Adrenal gland (tissue), 9 donors: ENCODE measurements at regions not wholly inside any gene's neighbourhood (a gene's known extent, or its start where the extent isn't known, plus 50 kb on each side); places are given as distances from the start of the nearest gene placed in this dataset.

Experiments used
- DNase-seq, 7 donors: peaks; one replicate each; pipeline ENCODE4 v3.0.0-alpha.2; 2019 to 2020
- H3K27ac ChIP-seq, 5 donors: fragments of 200-600 bp; sonication (generic) in 4 of 5; 1 replicate in 3 of 5; 2 replicates in 2 of 5; pipeline versions ENCODE4 v1.5.1 to v1.8.0; 2016 to 2020; ENCODE audit warnings: mild to moderate bottlenecking in 1 of 5
- H3K27me3 ChIP-seq: fragments of 200-600 bp; 2 replicates; pipeline ENCODE4 v1.8.0; 2021
- H3K36me3 ChIP-seq, 2 donors: fragments of 200-600 bp; replicated peaks in 1 of 2; 1 replicate in 1 of 2; 2 replicates in 1 of 2; pipeline versions ENCODE4 v1.5.1 to v1.8.0; 2018 to 2022
- H3K4me1 ChIP-seq, 2 donors: fragments of 200-600 bp; replicated peaks in 1 of 2; 1 replicate in 1 of 2; 2 replicates in 1 of 2; pipeline versions ENCODE4 v1.5.1 to v1.8.0; 2018 to 2021
- H3K4me3 ChIP-seq, 4 donors: fragments of 200-600 bp; sonication (generic) in 3 of 4; one replicate each; pipeline ENCODE4 v1.5.1; 2016 to 2018
- H3K9me3 ChIP-seq, 3 donors: fragments of 200-600 bp; sonication (generic) in 1 of 3; replicated peaks in 1 of 3; 1 replicate in 2 of 3; 2 replicates in 1 of 3; pipeline versions ENCODE4 v1.5.1 to v1.8.0; 2016 to 2021
- CTCF ChIP-seq, 6 experiments: fragments of 450-650 bp in 4 of 6; fragments of 200-600 bp in 2 of 6; sonication (generic) in 1 of 6; IDR thresholded peaks; 1 replicate in 5 of 6; 2 replicates in 1 of 6; pipeline versions ENCODE4 v1.5.1 to v1.8.0; 2016 to 2021; ENCODE audit warnings: antibody characterized with exemption in 6 of 6, mild to moderate bottlenecking in 2 of 6, moderate library complexity in 1 of 6
- POLR2A ChIP-seq, 2 donors: fragments of 450-650 bp; IDR thresholded peaks; one replicate each; pipeline ENCODE4 v1.6.1; 2017; ENCODE audit warnings: antibody characterized with exemption in 2 of 2, mild to moderate bottlenecking in 2 of 2, moderate library complexity in 1 of 2
- WGBS, 4 donors: extraction: QIAGEN DNeasy Blood & Tissue Kit in 2 of 4; methylation state at CpG; one replicate each; pipeline versions ENCODE4 v1.1.5 to v1.1.7; 2013 to 2017; 5-methylcytosine and 5-hydroxymethylcytosine counted together
- intact Hi-C, 2 donors: fragments of 100-400 bp; cut with DNase I; formaldehyde crosslinking; loops; one replicate each; pipeline versions ENCODE4 v1.14.1 to v1.15.0; 2022 to 2023
- donor health status: healthy with polysubstance abuse.
- donor health status: Bipolar disorder and iron deficiency.
- donor health status: DM: yes; HTN: yes; CAD: no.
- donor health status: DM: no; HTN: no; CAD: no.
- donor health status: DM: no; HTN: no; CAD: no.

GRCh38 chr2:82823892-82824291 is 1635.2 kb downstream of the SUCLG1 start:
- H3K4me1 ChIP-seq, result no peaks in the 10 kb centered on the region
- 56 to 69% (median 67%) methylated on average over 1 of the region's 1 CpG for WGBS, 4 donors
- H3K36me3 ChIP-seq, result no peaks in the 10 kb centered on the region
- peaks cover 0 to 3% (median 0%) of the 10 kb centered on the region in 3 donors for H3K9me3 ChIP-seq
- DNase-seq, result no peak
- H3K27me3 ChIP-seq, result no peaks in the 10 kb centered on the region
- no peak overlapping the region for H3K27ac ChIP-seq
- no peak for TF ChIP-seq POLR2A (IDR thresholded peaks at IDR 0.05)
- TF ChIP-seq CTCF (IDR thresholded peaks at IDR 0.05), result no peak
- no peak overlapping the region for H3K4me3 ChIP-seq
- intact Hi-C loops, result no loop called here

- 89 to 93% (median 91%) methylated on average over 10 of the region's 10 CpGs for WGBS, 4 donors
- H3K4me1 ChIP-seq, result no peaks in the 10 kb centered on the region
- no peak for TF ChIP-seq CTCF (IDR thresholded peaks at IDR 0.05)
- no peak for TF ChIP-seq POLR2A (IDR thresholded peaks at IDR 0.05)
- DNase-seq, result no peak
- H3K36me3 ChIP-seq, result no peaks in the 10 kb centered on the region
- H3K27ac ChIP-seq, result no peak overlapping the region
- H3K4me3 ChIP-seq, result no peak overlapping the region
- no peaks in the 10 kb centered on the region for H3K9me3 ChIP-seq
- H3K27me3 ChIP-seq, result no peaks in the 10 kb centered on the region
- intact Hi-C loops, result no loop called here
Measured at GRCh38 chr2:82819951-82820350, 1639.1 kb downstream of the SUCLG1 start.

- TF ChIP-seq CTCF (IDR thresholded peaks at IDR 0.05) (no peak), POLR2A (IDR thresholded peaks at IDR 0.05) (no peak)
- H3K36me3 ChIP-seq, result no peaks in the 10 kb centered on the region
- no peak for DNase-seq
- intact Hi-C loops, result no loop called here
- no peaks in the 10 kb centered on the region for H3K9me3 ChIP-seq
- H3K4me1 ChIP-seq, result no peaks in the 10 kb centered on the region
- no peak overlapping the region for H3K27ac ChIP-seq
- WGBS, 4 donors, result 74 to 90% (median 84%) methylated on average over 1 of the region's 1 CpG
- H3K4me3 ChIP-seq, result no peak overlapping the region
- H3K27me3 ChIP-seq, result no peaks in the 10 kb centered on the region
Measured at GRCh38 chr2:82814146-82814545, 1644.9 kb downstream of the SUCLG1 start.

- intact Hi-C loops, result no loop called here
- no peak for DNase-seq
- Histone ChIP-seq H3K27me3 (no peaks in the 10 kb centered on the region), H3K27ac (no peak overlapping the region), H3K4me3 (no peak overlapping the region), H3K9me3 (no peaks in the 10 kb centered on the region), H3K4me1 (no peaks in the 10 kb centered on the region), H3K36me3 (no peaks in the 10 kb centered on the region)
- 31 to 63% (median 55%) methylated on average over 1 of the region's 1 CpG for WGBS, 4 donors
- TF ChIP-seq POLR2A (IDR thresholded peaks at IDR 0.05) (no peak), CTCF (IDR thresholded peaks at IDR 0.05) (no peak)
Measured at GRCh38 chr2:82811946-82812345, 1647.1 kb downstream of the SUCLG1 start.
